NCI-H82 (cell line): ENCODE measurements at regions not wholly inside any gene's neighbourhood (a gene's known extent, or its start where the extent isn't known, plus 50 kb on each side); places are given as distances from the start of the nearest gene placed in this dataset.

ENCODE experiments used
- DNase-seq: peaks from one replicate; lab custom pipeline; 2025; lab: John Stamatoyannopoulos, UW

GRCh38 chrX:5829469-5829868 is 399.2 kb downstream of the NLGN4X start:
- DNase-seq = no peak

- no peak for DNase-seq
These were observed 399.6 kb downstream of the NLGN4X start for GRCh38 chrX:5829060-5829459.

GRCh38 chrX:5823903-5824302 is 404.8 kb downstream of the NLGN4X start:
- no peak for DNase-seq

- DNase-seq = no peak
These were observed 418.0 kb downstream of the NLGN4X start for GRCh38 chrX:5810636-5811035.

- DNase-seq = no peak
These were observed 421.5 kb downstream of the NLGN4X start for GRCh38 chrX:5807181-5807580.

- no peak for DNase-seq
These were observed 426.3 kb downstream of the NLGN4X start for GRCh38 chrX:5802391-5802790.

- no peak for DNase-seq
These were observed 436.9 kb downstream of the NLGN4X start for GRCh38 chrX:5791721-5792120.

- no peak for DNase-seq
These were observed 439.8 kb downstream of the NLGN4X start for GRCh38 chrX:5788910-5789309.

- DNase-seq = no peak
These were observed 447.8 kb downstream of the NLGN4X start for GRCh38 chrX:5780821-5781220.

GRCh38 chrX:5775846-5776430 is 452.7 kb downstream of the NLGN4X start:
- DNase-seq = no peak

- no peak for DNase-seq
These were observed 454.2 kb downstream of the NLGN4X start for GRCh38 chrX:5774446-5774845.

GRCh38 chrX:5771441-5771840 is 457.2 kb downstream of the NLGN4X start:
- DNase-seq = no peak

GRCh38 chrX:5756616-5757015 is 472.1 kb downstream of the NLGN4X start:
- DNase-seq = no peak

GRCh38 chrX:5753291-5753690 is 475.4 kb downstream of the NLGN4X start:
- no peak for DNase-seq

- DNase-seq = no peak
These were observed 475.8 kb downstream of the NLGN4X start for GRCh38 chrX:5752831-5753230.

GRCh38 chrX:5748586-5749150 is 480.0 kb downstream of the NLGN4X start:
- no peak for DNase-seq

GRCh38 chrX:5746231-5746630 is 482.4 kb downstream of the NLGN4X start:
- no peak for DNase-seq

- DNase-seq = no peak
These were observed 495.2 kb downstream of the NLGN4X start for GRCh38 chrX:5733501-5733900.

- DNase-seq = no peak
These were observed 498.1 kb downstream of the NLGN4X start for GRCh38 chrX:5730556-5730955.

- DNase-seq = no peak
These were observed 502.4 kb downstream of the NLGN4X start for GRCh38 chrX:5726224-5726623.

- DNase-seq = no peak
These were observed 504.5 kb downstream of the NLGN4X start for GRCh38 chrX:5724123-5724522.

GRCh38 chrX:5718651-5719050 is 510.0 kb downstream of the NLGN4X start:
- no peak for DNase-seq

GRCh38 chrX:5716666-5717065 is 512.0 kb downstream of the NLGN4X start:
- DNase-seq = no peak

- no peak for DNase-seq
These were observed 520.4 kb downstream of the NLGN4X start for GRCh38 chrX:5708251-5708650.
